Endodermal cell (in vitro differentiated cells): ENCODE measurements at regions not wholly inside any gene's neighbourhood (a gene's known extent, or its start where the extent isn't known, plus 50 kb on each side); places are given as distances from the start of the nearest gene placed in this dataset.
A peak's percentile ranks its signal among the peaks of the same experiment; 100 is the strongest.

Experiments used
- DNase-seq: peaks from one replicate; pipeline ENCODE4 v3.0.0-alpha.2; 2017
- H3K27ac ChIP-seq: 2 replicates; pipeline ENCODE4 v1.5.1; 2013; ENCODE audit warnings: mild to moderate bottlenecking, low read depth, low read length, moderate library complexity
- H3K27me3 ChIP-seq: 2 replicates; pipeline ENCODE4 v1.6.1; 2013; ENCODE audit warnings: mild to moderate bottlenecking, low read length, moderate library complexity; ENCODE audit not compliant: insufficient read depth, control insufficient read depth, poor library complexity, severe bottlenecking
- H3K36me3 ChIP-seq: 2 replicates; pipeline ENCODE4 v1.7.0; 2013; ENCODE audit warnings: mild to moderate bottlenecking, low read length, moderate library complexity; ENCODE audit not compliant: control insufficient read depth, insufficient read depth
- H3K4me1 ChIP-seq: one replicate; pipeline ENCODE4 v1.7.0; 2013; ENCODE audit warnings: low read length; ENCODE audit not compliant: control insufficient read depth, insufficient read depth
- H3K4me3 ChIP-seq: 2 replicates; pipeline ENCODE4 v1.5.1; 2013; ENCODE audit warnings: mild to moderate bottlenecking, low read length, moderate library complexity
- H3K9ac ChIP-seq: 2 replicates; pipeline ENCODE4 v1.6.1; 2013; ENCODE audit warnings: mild to moderate bottlenecking, low read length, moderate library complexity; ENCODE audit not compliant: poor library complexity, severe bottlenecking; ENCODE audit errors: extremely low read depth
- H3K9me3 ChIP-seq: 2 replicates; pipeline ENCODE4 v1.6.1; 2013; ENCODE audit warnings: mild to moderate bottlenecking, low read length, moderate library complexity; ENCODE audit not compliant: control insufficient read depth
- H3K27ac Mint-ChIP-seq: 2 replicates; pipeline ENCODE4 v1.8.0; 2020; ENCODE audit warnings: mixed read lengths
- H3K27me3 Mint-ChIP-seq: 2 replicates; pipeline ENCODE4 v1.8.0; 2021; ENCODE audit warnings: mild to moderate bottlenecking, mixed read lengths; ENCODE audit not compliant: insufficient read depth
- H3K36me3 Mint-ChIP-seq: 2 replicates; pipeline ENCODE4 v1.8.0; 2020; ENCODE audit warnings: low read depth, mixed read lengths
- H3K4me1 Mint-ChIP-seq: 2 replicates; pipeline ENCODE4 v1.8.0; 2020; ENCODE audit warnings: mixed read lengths
- H3K4me3 Mint-ChIP-seq: 2 replicates; pipeline ENCODE4 v1.8.0; 2020; ENCODE audit warnings: mild to moderate bottlenecking, moderate library complexity, mixed read lengths
- H3K9me3 Mint-ChIP-seq: 2 replicates; pipeline ENCODE4 v1.8.0; 2020; ENCODE audit warnings: mild to moderate bottlenecking, mixed read lengths
- WGBS, 2 experiments: methylation state at CpG; one replicate each; pipeline versions ENCODE4 v1.1.5 to v1.1.7; 2013; ENCODE audit warnings: missing lambda C conversion rate in 2 of 2, mixed read lengths in 1 of 2; ENCODE audit not compliant: insufficient coverage in 1 of 2, insufficient read length in 1 of 2; 5-methylcytosine and 5-hydroxymethylcytosine counted together
- TF ChIP-seq, protein P1 (sequence below): fragments of 200-600 bp; sonication (generic); conservative IDR thresholded peaks from 2 replicates; pipeline ENCODE4 v1.5.0; 2021; ENCODE audit warnings: antibody characterized with exemption, mild to moderate bottlenecking

DNA sequence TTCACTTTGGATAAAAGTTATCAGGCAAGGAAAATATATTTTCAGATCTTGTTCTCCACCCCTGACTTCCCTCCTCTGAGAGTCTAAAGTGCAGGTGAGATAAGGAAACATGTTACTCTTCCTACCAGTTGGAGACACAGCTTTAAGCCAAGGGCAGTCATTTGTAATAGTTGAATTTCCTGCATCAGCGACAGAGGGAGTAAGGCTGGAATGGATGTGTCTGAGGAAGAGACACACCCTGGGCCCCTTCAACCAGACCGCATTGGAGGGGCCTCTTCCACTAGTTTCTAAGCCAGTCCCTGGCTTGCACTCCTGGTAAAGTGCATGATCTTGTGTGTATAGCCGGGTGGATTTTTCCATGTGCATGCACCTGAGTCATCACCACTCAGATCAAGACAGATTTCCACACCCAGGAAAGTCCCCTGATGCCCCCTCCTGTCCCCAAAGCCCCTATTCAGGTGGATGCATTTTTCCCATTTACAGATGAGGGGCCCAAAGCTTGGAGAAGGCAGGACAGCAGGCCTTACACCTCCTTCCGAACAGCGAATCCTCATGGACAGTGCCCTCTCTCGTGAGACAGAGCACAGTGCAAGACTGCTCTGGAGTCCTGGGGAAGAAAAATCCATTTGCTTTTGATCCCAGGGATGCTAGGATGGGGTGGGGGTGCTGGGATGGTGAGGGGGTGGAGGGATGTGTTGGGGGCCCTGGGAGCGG lies 66.7 kb upstream of the SH3RF3 start:
- Histone ChIP-seq H3K27me3 (peaks cover 4% of the 10 kb centered on the region), H3K36me3 (no peaks in the 10 kb centered on the region), H3K9me3 (no peaks in the 10 kb centered on the region), H3K27ac (no peak overlapping the region), H3K9ac (no peak overlapping the region), H3K4me1 (no peaks in the 10 kb centered on the region), H3K4me3 (no peak overlapping the region)
- Mint-ChIP-seq H3K27ac (no peak overlapping the region), H3K4me1 (peaks cover 12% of the 10 kb centered on the region), H3K4me3 (no peak overlapping the region), H3K9me3 (no peaks in the 10 kb centered on the region), H3K27me3 (peaks cover 11% of the 10 kb centered on the region), H3K36me3 (no peaks in the 10 kb centered on the region)
- DNase-seq, result no peak
- TF ChIP-seq, protein P1, sequence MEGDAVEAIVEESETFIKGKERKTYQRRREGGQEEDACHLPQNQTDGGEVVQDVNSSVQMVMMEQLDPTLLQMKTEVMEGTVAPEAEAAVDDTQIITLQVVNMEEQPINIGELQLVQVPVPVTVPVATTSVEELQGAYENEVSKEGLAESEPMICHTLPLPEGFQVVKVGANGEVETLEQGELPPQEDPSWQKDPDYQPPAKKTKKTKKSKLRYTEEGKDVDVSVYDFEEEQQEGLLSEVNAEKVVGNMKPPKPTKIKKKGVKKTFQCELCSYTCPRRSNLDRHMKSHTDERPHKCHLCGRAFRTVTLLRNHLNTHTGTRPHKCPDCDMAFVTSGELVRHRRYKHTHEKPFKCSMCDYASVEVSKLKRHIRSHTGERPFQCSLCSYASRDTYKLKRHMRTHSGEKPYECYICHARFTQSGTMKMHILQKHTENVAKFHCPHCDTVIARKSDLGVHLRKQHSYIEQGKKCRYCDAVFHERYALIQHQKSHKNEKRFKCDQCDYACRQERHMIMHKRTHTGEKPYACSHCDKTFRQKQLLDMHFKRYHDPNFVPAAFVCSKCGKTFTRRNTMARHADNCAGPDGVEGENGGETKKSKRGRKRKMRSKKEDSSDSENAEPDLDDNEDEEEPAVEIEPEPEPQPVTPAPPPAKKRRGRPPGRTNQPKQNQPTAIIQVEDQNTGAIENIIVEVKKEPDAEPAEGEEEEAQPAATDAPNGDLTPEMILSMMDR, result peak; percentile 51
- WGBS, 2 experiments, result 72 to 82% methylated on average over 3 to 7 of the region's 7 CpGs

- DNase-seq, result no peak
- peaks cover 4% of the 10 kb centered on the region for H3K27me3 ChIP-seq
- H3K9ac ChIP-seq, result no peak overlapping the region
- no peak overlapping the region for H3K27ac Mint-ChIP-seq
- H3K4me1 ChIP-seq, result no peaks in the 10 kb centered on the region
- H3K9me3 ChIP-seq, result no peaks in the 10 kb centered on the region
- H3K4me3 Mint-ChIP-seq, result no peak overlapping the region
- no peaks in the 10 kb centered on the region for H3K36me3 Mint-ChIP-seq
- peaks cover 11% of the 10 kb centered on the region for H3K27me3 Mint-ChIP-seq
- TF ChIP-seq, protein P1, result no peak
- 92 to 93% methylated on average over 3 to 4 of the region's 4 CpGs for WGBS, 2 experiments
- H3K9me3 Mint-ChIP-seq, result no peaks in the 10 kb centered on the region
- peaks cover 8% of the 10 kb centered on the region for H3K4me1 Mint-ChIP-seq
- H3K27ac ChIP-seq, result no peak overlapping the region
- no peak overlapping the region for H3K4me3 ChIP-seq
- H3K36me3 ChIP-seq, result no peaks in the 10 kb centered on the region
Observed at GRCh38 chr2:109061736-109062135, 67.3 kb upstream of the SH3RF3 start.

- Mint-ChIP-seq H3K36me3 (no peaks in the 10 kb centered on the region), H3K9me3 (no peaks in the 10 kb centered on the region), H3K27me3 (peaks cover 6% of the 10 kb centered on the region), H3K4me3 (no peak overlapping the region), H3K27ac (no peak overlapping the region), H3K4me1 (peaks cover 3% of the 10 kb centered on the region)
- no peak for DNase-seq
- H3K27me3 ChIP-seq, result peaks cover 4% of the 10 kb centered on the region
- H3K4me3 ChIP-seq, result no peak overlapping the region
- no peak overlapping the region for H3K27ac ChIP-seq
- no peak overlapping the region for H3K9ac ChIP-seq
- no peaks in the 10 kb centered on the region for H3K36me3 ChIP-seq
- H3K9me3 ChIP-seq, result no peaks in the 10 kb centered on the region
- WGBS, 2 experiments, result 79% methylated on average over 3 of the region's 3 CpGs; no CpG with 5 or more reads in 1 of the 2 experiments
- TF ChIP-seq, protein P1, result no peak
- H3K4me1 ChIP-seq, result no peaks in the 10 kb centered on the region
Observed at GRCh38 chr2:109060496-109060895, 68.5 kb upstream of the SH3RF3 start.
